ENCODE measurements at regions not wholly inside any gene's neighbourhood (a gene's known extent, or its start where the extent isn't known, plus 50 kb on each side); places are given as distances from the start of the nearest gene placed in this dataset.

DNA sequence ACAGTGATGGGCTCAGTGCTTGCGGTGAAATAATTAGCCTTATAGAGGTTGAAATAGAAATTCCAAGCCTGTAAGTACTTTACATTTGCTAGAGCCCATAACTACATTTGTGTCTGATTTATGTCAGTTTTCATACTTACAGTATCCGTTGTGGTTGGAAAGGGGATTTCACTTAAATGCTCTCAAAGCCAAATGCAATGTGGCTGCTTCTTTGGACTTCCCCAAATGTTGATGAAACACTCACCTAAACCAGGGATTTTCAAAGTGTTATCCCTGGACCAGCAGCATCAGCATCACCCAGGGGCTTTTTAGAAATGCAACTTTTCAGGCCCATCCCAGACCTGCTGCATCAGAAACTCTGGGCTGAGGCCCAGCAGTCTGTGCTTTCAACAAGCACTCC lies 378.7 kb downstream of the MCTP2 start:
- H2AFZ ChIP-seq (ENCODE audit: low read depth, low read length): no peak overlapping the region
- no peak overlapping the region for H3K9ac ChIP-seq (ENCODE audit: low read depth, low read length)
- H3K4me2 ChIP-seq (ENCODE audit: insufficient read depth, low read length): no peak overlapping the region
- H3K27ac ChIP-seq (ENCODE audit: low read length): no peak overlapping the region
- H3K36me3 ChIP-seq (ENCODE audit: insufficient read depth, low read length): no peaks in the 10 kb centered on the region
- no peaks in the 10 kb centered on the region for H3K79me2 ChIP-seq (ENCODE audit: insufficient read depth, low read length)
- no peak for TF ChIP-seq EZH2 (IDR thresholded peaks at IDR 0.05; ENCODE audit: borderline replicate concordance, low read depth, low read length, severe bottlenecking)
- TF ChIP-seq, protein P1, sequence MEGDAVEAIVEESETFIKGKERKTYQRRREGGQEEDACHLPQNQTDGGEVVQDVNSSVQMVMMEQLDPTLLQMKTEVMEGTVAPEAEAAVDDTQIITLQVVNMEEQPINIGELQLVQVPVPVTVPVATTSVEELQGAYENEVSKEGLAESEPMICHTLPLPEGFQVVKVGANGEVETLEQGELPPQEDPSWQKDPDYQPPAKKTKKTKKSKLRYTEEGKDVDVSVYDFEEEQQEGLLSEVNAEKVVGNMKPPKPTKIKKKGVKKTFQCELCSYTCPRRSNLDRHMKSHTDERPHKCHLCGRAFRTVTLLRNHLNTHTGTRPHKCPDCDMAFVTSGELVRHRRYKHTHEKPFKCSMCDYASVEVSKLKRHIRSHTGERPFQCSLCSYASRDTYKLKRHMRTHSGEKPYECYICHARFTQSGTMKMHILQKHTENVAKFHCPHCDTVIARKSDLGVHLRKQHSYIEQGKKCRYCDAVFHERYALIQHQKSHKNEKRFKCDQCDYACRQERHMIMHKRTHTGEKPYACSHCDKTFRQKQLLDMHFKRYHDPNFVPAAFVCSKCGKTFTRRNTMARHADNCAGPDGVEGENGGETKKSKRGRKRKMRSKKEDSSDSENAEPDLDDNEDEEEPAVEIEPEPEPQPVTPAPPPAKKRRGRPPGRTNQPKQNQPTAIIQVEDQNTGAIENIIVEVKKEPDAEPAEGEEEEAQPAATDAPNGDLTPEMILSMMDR (IDR thresholded peaks at IDR 0.05; ENCODE audit: borderline replicate concordance, extremely low read depth, low read length, poor library complexity, severe bottlenecking): no peak
- no peaks in the 10 kb centered on the region; the same call in 1 of the 2 replicates for H4K20me1 ChIP-seq (ENCODE audit: insufficient read depth, low read length)
- no peak overlapping the region for H3K4me3 ChIP-seq (ENCODE audit: low read depth in 1 of 2, low read length in 2 of 2)
- H3K27me3 ChIP-seq (ENCODE audit: insufficient read depth, low read length, poor library complexity): peaks cover 73% of the 10 kb centered on the region
- ATAC-seq (ENCODE audit: insufficient read depth, low read depth) (no peak), DNase-seq (no peak)
- peaks cover 6% of the 10 kb centered on the region for H3K4me1 ChIP-seq (ENCODE audit: insufficient read depth, low read length)
- no peaks in the 10 kb centered on the region for H3K9me3 ChIP-seq (ENCODE audit: insufficient read depth, low read length, severe bottlenecking)

DNA sequence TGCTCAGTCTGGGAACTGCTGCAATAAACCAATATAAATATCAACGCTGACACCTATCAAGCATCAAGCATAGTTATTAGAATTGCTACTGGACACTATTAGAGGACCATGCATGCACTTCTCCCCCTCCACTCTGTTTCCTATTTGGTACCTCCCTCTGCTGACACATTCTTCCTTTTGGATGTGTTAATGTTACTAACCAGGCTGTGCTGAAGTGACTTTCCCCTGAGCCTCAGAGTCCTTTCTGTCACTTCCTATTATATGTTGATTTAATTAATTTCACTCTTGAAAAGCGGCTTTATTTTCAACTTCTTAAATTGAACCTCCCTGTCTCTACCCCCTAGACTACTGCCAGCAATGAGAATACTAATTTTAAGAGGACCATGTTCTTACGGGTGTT lies 379.1 kb downstream of the MCTP2 start:
- no peak for DNase-seq
- no peak for ATAC-seq (ENCODE audit: insufficient read depth, low read depth)
- Histone ChIP-seq H3K79me2 (ENCODE audit: insufficient read depth, low read length) (no peaks in the 10 kb centered on the region), H4K20me1 (ENCODE audit: insufficient read depth, low read length) (no peaks in the 10 kb centered on the region; the same call in 1 of the 2 replicates), H3K4me2 (ENCODE audit: insufficient read depth, low read length) (no peak overlapping the region), H2AFZ (ENCODE audit: low read depth, low read length) (no peak overlapping the region), H3K27me3 (ENCODE audit: insufficient read depth, low read length, poor library complexity) (peaks cover 69% of the 10 kb centered on the region), H3K4me3 (ENCODE audit: low read depth in 1 of 2, low read length in 2 of 2) (no peak overlapping the region), H3K4me1 (ENCODE audit: insufficient read depth, low read length) (peaks cover 6% of the 10 kb centered on the region), H3K27ac (ENCODE audit: low read length) (no peak overlapping the region), H3K36me3 (ENCODE audit: insufficient read depth, low read length) (no peaks in the 10 kb centered on the region), H3K9me3 (ENCODE audit: insufficient read depth, low read length, severe bottlenecking) (no peaks in the 10 kb centered on the region), H3K9ac (ENCODE audit: low read depth, low read length) (no peak overlapping the region)
- TF ChIP-seq, protein P1 (IDR thresholded peaks at IDR 0.05; ENCODE audit: borderline replicate concordance, extremely low read depth, low read length, poor library complexity, severe bottlenecking): no peak
- no peak for TF ChIP-seq EZH2 (IDR thresholded peaks at IDR 0.05; ENCODE audit: borderline replicate concordance, low read depth, low read length, severe bottlenecking)

DNA sequence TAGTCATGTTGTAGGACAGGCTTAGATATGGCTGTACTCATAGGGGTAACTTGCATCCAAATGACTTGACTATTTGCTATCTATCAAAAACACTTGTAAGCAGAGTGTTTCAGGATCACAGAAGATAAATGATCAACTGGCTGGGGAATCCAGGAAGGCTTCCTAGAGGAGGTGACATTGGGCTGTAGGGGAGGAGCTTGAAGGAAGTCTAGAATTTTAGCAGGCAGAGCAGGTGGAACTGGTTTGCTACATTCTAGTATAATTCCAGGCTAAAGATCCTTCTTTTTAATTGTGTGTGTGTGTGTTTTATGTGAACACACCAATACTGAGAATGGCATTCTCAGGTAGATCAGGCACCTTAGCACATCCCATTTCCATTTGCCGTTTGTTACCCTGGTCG lies 380.3 kb downstream of the MCTP2 start:
- Histone ChIP-seq H3K36me3 (ENCODE audit: insufficient read depth, low read length) (no peaks in the 10 kb centered on the region), H3K4me1 (ENCODE audit: insufficient read depth, low read length) (peaks cover 6% of the 10 kb centered on the region), H3K9me3 (ENCODE audit: insufficient read depth, low read length, severe bottlenecking) (no peaks in the 10 kb centered on the region), H3K9ac (ENCODE audit: low read depth, low read length) (no peak overlapping the region), H3K4me2 (ENCODE audit: insufficient read depth, low read length) (no peak overlapping the region), H3K27me3 (ENCODE audit: insufficient read depth, low read length, poor library complexity) (peaks cover 59% of the 10 kb centered on the region), H3K4me3 (ENCODE audit: low read depth in 1 of 2, low read length in 2 of 2) (no peak overlapping the region), H2AFZ (ENCODE audit: low read depth, low read length) (no peak overlapping the region), H3K27ac (ENCODE audit: low read length) (no peak overlapping the region), H3K79me2 (ENCODE audit: insufficient read depth, low read length) (no peaks in the 10 kb centered on the region), H4K20me1 (ENCODE audit: insufficient read depth, low read length) (no peaks in the 10 kb centered on the region; the same call in 1 of the 2 replicates)
- ATAC-seq (ENCODE audit: insufficient read depth, low read depth) (no peak), DNase-seq (no peak)
- TF ChIP-seq EZH2 (IDR thresholded peaks at IDR 0.05; ENCODE audit: borderline replicate concordance, low read depth, low read length, severe bottlenecking): no peak
- TF ChIP-seq, protein P1 (IDR thresholded peaks at IDR 0.05; ENCODE audit: borderline replicate concordance, extremely low read depth, low read length, poor library complexity, severe bottlenecking): no peak

DNA sequence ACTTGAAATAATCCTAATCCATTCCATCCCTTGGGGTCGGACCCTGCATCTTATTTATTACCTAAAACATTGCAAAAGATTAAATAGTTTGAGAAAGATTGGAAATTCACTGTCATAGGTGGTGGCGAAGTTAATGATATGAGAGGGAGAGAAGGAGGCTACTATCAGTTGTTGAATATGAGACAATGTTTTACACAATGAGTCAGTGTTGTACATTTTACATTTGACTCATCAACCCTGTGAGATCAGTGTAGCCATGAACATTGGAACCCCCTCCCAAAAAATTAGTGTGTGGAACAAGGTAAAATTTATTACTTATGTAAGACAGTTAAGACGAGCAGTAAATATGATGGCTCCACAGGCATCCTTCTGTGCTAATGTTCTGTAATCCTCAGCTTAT lies 384.3 kb downstream of the MCTP2 start:
- ATAC-seq (ENCODE audit: insufficient read depth, low read depth): no peak
- Histone ChIP-seq H3K4me2 (ENCODE audit: insufficient read depth, low read length) (no peak overlapping the region), H3K79me2 (ENCODE audit: insufficient read depth, low read length) (no peaks in the 10 kb centered on the region), H3K27ac (ENCODE audit: low read length) (no peak overlapping the region), H3K27me3 (ENCODE audit: insufficient read depth, low read length, poor library complexity) (peaks cover 42% of the 10 kb centered on the region), H3K36me3 (ENCODE audit: insufficient read depth, low read length) (no peaks in the 10 kb centered on the region), H4K20me1 (ENCODE audit: insufficient read depth, low read length) (no peaks in the 10 kb centered on the region; the same call in 1 of the 2 replicates), H3K4me1 (ENCODE audit: insufficient read depth, low read length) (no peaks in the 10 kb centered on the region), H3K9me3 (ENCODE audit: insufficient read depth, low read length, severe bottlenecking) (no peaks in the 10 kb centered on the region), H3K9ac (ENCODE audit: low read depth, low read length) (no peak overlapping the region), H2AFZ (ENCODE audit: low read depth, low read length) (no peak overlapping the region), H3K4me3 (ENCODE audit: low read depth in 1 of 2, low read length in 2 of 2) (no peak overlapping the region)
- no peak for DNase-seq
- TF ChIP-seq EZH2 (IDR thresholded peaks at IDR 0.05; ENCODE audit: borderline replicate concordance, low read depth, low read length, severe bottlenecking): no peak
- TF ChIP-seq, protein P1 (IDR thresholded peaks at IDR 0.05; ENCODE audit: borderline replicate concordance, extremely low read depth, low read length, poor library complexity, severe bottlenecking): no peak
